CD4-positive, alpha-beta T cell treated with Interleukin-15 for 4 hours (primary cell): ENCODE measurements at regions not wholly inside any gene's neighbourhood (a gene's known extent, or its start where the extent isn't known, plus 50 kb on each side); places are given as distances from the start of the nearest gene placed in this dataset.
A peak's percentile ranks its signal among the peaks of the same experiment; 100 is the strongest.

ENCODE experiments used
- DNase-seq: peaks from one replicate; pipeline ENCODE4 v3.0.0-alpha.2; 2020; ENCODE audit warnings: low spot score

DNA sequence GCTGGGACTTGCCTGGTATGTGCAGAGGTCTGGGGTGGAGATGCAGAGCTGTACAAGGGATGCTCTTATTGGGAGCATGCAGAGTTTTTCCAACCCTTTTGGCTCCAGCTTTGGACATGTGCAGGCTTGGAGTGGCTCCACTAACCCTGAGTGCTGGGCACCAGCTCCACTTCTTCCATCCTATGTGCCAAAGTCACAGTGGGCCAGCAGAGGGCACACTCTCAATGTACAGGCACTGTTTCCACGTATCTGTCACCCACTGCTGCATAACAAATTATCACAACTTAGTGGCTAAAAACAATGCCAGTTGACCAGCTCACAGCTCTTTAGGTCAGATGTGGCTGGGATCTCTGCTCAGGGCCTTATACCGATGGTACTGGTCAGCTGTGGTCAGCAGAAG, 631.8 kb downstream of the AJAP1 start:
- peak; percentile 47 for DNase-seq

GRCh38 chr1:5274527-5274926, 620.1 kb downstream of the AJAP1 start:
- no peak for DNase-seq

DNA sequence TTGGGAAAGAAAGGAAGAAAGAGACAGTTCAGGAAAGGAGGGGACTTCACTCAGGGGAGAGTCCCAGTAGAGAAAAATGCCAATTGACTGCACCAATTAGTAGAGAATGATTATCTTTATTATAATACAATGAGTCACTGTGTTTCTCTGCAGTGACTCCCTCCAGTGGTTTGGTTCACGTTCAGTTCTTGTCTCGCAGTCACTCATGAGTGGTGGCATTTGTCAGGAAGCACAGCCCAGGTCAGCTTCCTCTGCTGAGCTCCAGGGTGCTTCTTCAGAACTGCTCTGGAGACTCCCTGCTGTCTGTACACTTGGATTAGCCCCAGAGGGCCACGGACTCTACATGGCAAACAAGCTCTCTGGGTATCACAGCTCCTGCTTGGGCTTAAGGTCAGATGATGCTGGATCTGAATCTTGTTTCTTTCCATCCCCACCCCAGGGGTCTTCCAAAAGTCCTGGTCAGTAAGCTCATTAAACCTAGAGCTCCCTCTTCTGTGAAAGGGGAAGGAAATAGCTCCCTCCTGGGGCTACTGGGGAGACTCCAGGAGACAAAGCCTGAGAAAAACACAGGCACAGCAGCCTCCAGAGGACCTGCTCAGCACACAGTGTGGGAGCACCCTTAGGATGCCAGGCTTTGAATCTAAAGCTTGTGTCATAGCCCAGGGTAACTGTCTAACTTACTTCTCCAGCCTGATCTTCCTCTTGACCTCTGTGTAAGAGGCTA, 619.0 kb downstream of the AJAP1 start:
- DNase-seq = no peak

DNA sequence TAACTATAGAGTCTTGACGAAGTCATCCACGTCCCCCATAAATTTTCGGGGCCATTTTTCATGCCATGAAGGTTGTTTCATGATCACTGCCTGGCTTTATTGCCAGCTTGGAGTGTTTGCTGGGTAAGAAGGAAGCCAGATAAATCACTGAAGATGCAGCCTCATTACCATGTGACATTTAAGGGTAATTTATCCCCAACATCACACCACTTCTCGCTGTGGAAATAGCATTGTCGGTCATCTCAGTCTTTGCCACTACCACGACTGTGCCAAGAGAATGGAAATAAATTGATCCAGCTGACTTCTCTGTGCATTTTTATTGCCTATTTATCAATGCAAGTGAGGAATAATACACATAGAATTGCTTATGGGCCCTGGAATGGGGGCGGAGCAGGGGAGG, 617.9 kb downstream of the AJAP1 start:
- no peak for DNase-seq

DNA sequence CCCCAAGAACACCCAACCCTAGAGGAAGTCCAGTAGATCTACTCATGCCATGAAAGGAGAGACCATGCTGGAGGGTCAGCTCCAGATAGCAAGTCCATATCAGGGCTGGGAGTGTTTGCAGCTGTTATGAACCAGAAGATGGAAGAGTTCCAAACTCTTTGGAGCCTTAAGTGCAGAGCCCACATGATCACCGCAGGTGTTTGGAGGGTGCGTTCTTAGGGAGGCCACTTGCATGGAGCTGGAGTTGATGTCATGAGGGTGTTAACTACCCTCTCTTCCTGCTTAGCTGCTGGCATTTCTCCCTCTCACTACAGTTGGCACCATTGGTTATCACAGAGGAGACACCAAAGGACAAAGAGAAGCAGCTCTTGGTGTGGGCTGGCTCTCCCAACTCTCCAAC, 616.9 kb downstream of the AJAP1 start:
- no peak for DNase-seq

DNA sequence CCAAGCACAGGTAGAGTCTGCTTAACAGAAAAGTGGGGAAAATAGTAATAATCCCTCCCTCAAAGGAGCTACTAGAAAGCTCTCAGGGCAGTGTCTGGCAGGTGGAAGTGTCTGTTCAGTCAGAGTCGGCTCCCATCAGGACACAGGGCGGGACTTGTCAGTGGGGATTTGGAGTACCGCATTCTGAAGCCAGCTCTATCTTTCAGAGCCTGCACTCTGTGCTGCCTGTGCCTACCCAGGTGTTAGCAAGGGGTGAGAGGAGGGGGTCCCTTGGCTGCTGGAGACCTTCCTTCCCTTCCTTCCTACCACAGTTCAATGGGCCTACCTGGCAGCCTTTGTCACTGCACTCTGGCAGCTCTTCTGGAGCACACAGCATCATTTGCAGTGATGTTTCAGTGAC, 615.5 kb downstream of the AJAP1 start:
- DNase-seq = no peak

- DNase-seq = no peak
These were observed 613.3 kb downstream of the AJAP1 start for GRCh38 chr1:5267603-5268235.

DNA sequence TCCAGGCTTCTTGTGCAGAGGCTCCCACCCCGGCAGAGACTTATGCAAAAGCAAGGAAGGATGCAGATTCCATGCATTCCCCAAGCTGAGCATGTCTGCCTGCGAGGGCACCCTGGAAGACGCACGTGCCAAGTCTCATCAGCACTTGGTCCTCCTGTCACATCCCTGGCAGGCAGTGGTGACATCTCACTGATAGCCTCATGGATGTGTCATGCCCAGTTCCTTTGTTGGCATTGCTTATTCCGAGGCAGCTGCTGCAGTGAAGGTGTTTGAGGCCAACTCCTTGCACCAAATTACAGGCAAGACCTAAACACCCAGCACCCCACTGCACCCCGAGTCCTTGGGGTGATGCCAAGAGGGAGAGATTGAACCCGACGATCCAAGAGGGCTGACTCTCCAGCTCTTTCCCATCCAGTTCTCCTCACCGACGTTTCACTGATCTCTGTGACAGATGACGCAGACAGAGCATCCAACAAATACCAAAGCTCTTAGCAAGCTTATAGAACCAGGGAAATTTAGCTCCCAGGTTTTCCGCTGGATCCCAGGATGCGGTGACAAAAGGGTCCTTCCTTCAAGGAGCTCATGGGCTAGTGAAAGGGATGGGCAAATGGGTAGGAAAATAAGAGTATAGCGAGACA, 611.1 kb downstream of the AJAP1 start:
- DNase-seq = no peak

DNA sequence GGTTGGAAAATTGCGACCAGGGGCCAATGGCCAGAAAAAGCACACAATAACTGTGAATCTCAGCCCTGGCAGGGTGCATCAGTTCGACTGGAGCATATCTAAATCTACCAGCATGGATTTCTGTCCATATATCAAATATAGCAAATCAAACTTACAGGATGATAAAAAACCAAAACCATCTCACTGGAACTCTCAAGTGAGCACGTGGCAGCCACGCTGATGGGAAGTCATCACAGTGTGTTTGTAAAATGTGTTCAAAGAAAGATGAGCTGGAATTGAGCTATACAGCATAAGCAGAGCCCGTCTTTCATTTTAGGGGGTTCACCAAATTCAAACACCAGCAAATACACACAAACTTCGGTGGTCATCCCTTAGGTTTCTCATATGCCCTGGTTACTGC, 610.1 kb downstream of the AJAP1 start:
- no peak for DNase-seq

GRCh38 chr1:5256793-5257192, 602.4 kb downstream of the AJAP1 start:
- DNase-seq = no peak

DNA sequence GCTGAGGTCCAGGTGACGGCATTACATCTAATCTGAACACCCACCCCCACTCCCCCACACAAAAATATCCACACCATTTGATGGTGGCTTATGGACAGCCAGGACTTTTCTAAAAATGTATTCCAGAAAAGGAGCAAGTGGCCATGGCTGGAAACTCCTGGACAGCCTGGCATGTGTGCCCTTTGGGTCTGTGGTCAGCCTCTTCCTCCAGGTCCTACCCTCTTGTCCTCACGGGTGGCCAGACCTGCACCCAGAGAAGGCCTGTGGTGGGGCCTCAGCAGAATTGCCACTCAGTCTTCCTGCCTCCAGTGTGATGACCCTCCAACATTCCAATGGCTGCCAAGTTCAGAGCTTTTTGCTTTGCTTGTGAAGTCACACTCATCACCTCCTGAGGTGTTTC, 600.6 kb downstream of the AJAP1 start:
- no peak for DNase-seq

- DNase-seq = no peak
These were observed 599.8 kb downstream of the AJAP1 start for GRCh38 chr1:5254131-5254725.

DNA sequence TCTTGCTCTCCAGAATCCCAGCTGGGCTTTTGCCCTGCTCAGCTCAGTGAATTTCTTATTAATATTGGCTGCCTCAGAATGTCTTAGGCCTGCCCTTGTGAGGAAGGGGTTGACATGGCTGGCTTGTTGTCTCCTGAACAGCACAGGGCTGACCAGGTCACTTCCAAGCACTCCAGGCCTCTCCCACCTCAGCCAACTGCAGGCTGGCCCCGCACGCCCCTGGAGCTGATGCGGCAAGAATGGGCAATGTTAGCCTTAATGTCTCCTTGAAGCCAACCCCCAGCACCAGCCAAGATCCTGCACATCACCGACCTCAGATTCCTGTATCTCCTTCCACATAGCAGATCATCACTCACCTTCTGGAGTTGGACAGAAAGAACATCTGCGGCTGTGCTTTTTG, 598.6 kb downstream of the AJAP1 start:
- DNase-seq = no peak

DNA sequence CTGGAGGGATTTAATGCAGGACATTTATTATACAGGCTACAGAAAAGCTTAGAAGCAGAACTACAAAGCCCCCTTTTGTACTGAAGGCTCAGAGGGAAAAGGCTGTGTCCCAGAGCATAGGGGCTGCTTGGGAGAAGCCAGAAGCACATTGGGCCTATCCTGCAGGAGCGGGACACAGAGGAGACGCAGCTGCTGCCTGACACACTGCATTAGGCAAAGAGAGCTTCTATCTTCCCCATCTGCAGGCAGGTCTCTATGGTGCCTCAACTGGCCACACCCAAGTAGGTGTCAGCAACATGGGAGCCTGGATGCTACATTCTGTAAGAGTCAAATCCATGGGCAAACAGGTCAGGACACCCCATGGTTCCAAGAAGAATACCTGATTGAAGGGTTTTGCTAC, 595.9 kb downstream of the AJAP1 start:
- no peak for DNase-seq

DNA sequence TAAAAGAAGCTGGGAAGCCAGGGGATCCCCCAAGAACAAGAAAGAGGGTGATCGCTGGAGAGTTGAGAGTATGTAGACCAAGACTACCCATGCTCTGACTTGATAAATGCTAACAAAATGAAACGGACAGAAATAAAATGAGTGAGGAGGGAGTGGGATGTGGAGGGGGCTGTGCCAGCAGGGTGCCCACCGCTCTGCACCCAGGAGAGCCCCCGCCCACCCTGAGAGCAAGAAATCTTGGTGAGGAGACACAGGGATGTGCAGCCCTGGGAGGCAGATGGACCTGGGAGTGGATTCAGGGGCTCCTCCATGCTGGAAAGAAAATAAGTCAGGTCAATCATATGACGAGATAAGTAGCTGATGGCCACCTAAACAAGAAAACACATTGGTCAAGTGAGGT, 590.9 kb downstream of the AJAP1 start:
- no peak for DNase-seq

DNA sequence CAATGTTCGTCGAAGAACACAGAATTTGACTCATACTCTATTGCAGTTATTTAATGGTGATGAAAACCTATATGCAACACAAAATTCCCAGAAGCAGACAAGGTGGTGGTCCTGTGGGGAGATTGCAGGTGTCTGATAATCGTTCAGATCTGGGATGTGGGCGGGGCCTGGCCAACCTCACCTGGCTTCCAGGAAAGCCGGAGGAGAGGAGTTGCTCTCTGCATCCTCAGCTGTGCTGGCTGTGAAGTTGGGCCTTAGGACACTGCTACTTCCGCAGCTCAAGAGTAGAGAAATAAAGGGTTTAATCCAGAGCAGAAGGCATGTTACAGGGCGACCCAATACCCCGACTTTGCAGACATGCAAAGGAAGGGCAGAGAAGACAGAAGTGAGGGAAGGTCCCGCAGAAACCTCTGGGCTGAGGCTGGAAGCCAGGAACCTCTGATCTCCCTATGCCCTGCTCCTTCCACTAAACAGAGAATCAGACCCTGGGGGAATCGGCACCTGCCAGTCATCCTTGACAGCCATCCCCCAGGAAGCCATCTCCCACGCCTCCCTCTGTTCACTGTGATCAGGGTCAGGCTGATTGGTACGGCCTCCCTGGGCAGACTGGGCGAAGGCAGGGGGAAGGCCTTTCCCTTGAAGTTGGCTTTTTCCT, 590.3 kb downstream of the AJAP1 start:
- DNase-seq = no peak

DNA sequence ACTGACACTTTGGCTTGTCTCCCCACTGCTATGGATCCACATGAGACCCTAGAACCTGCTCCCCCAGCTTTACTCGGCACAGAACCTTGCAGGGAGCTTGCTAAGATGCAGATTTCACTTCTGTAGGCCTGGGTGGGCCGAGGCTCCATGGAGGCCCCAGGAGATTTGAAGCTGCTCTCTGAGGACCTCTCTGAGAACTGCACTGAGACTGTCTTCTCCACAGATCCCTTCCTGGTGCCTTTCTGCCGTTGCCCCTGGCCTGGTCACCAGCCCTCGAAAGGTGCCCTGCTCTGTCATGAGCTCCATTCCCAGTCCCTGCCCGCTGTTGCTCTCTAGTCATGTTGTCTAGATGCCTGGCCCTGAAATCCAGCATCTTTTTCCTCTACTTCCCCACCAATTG, 588.4 kb downstream of the AJAP1 start:
- DNase-seq = no peak

DNA sequence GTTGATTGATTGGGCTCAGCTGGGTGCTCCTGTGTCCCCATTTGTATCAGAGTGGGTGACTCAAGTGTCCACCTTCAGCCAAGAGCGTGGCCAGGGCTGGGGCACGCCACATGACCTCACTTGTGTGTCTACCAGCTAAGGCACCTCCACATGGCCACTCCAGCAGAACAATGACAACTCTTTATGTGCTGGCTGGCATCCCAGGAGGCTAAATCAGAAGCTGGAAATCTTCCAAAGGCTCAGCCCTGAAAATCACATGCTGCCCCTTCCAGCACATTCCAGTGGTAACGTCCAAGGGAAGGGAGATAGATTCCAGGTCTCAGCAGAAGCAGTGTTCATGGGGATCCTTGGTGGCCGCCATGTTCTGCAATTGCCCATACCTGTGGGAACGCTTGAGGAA, 585.5 kb downstream of the AJAP1 start:
- no peak for DNase-seq

DNA sequence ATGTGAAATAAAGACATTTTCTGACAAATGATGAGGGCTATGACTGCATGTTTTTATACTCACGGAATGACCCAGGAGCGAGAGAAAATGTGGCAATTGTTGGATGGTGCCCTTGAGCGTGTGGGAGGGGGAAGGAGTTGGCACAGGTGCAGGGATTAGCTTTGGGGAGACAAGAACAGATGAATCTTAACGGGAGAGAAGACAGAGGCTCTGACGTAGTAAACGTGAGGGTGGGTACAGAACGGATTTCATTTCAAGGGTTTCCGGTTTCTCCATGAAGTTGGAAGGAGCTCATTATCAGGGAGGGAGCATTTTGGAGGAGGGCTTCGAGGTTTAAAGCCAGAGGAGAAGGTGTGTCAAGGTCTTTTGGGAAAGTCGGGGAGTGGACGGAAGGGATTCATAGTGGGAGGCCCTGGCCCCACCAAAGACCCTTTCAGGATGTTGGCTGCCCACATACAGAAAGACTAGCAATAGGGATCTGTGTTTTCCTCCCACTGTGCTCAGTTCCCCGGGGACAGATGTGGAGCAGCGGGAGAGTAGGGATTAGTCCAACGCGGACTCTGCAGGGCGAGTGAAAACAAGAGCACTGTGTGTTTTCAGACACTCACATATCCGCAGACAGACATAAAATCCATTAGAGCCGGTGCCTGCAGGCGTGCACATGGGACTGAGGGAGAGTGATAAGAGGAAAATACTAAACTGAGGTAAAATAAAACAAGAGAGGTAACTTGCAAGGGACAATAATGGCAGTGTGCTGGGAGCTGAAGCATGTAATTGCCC, 584.1 kb downstream of the AJAP1 start:
- DNase-seq = no peak

- DNase-seq = no peak
These were observed 581.0 kb downstream of the AJAP1 start for GRCh38 chr1:5235355-5235899.

GRCh38 chr1:5232537-5232936, 578.1 kb downstream of the AJAP1 start:
- no peak for DNase-seq
